Peyer's patch (tissue), 4 donors: ENCODE measurements at regions not wholly inside any gene's neighbourhood (a gene's known extent, or its start where the extent isn't known, plus 50 kb on each side); places are given as distances from the start of the nearest gene placed in this dataset.
"Not testable (repeated sequence)": the region's sequence is repeated elsewhere in the genome, so short reads cannot be mapped to it uniquely, and the experiment has no call there.

ENCODE experiments used
- DNase-seq, 3 donors: peaks; one replicate each; pipeline ENCODE4 v3.0.0-alpha.2; 2017 to 2019
- H3K27ac ChIP-seq, 4 donors: fragments of 200-600 bp; sonication (generic); one replicate each; pipeline ENCODE4 v1.5.1; 2016 to 2019
- H3K27me3 ChIP-seq, 2 donors: fragments of 200-600 bp; sonication (generic); one replicate each; pipeline ENCODE4 v1.5.1; 2019
- H3K36me3 ChIP-seq, 3 donors: fragments of 200-600 bp; sonication (generic); one replicate each; pipeline ENCODE4 v1.5.1; 2016 to 2019
- H3K4me1 ChIP-seq, 4 donors: fragments of 200-600 bp; sonication (generic); one replicate each; pipeline ENCODE4 v1.5.1; 2016 to 2019
- H3K4me3 ChIP-seq, 4 donors: fragments of 200-600 bp; sonication (generic); 1 replicate in 3 of 4; 2 replicates in 1 of 4; pipeline ENCODE4 v1.5.1; 2016 to 2019; ENCODE audit warnings: mild to moderate bottlenecking in 1 of 4
- H3K9me3 ChIP-seq, 4 donors: fragments of 200-600 bp; sonication (generic); one replicate each; pipeline ENCODE4 v1.5.1; 2016 to 2019; ENCODE audit warnings: mild to moderate bottlenecking in 1 of 4
- POLR2A ChIP-seq, 2 donors: fragments of 450-650 bp; IDR thresholded peaks; one replicate each; pipeline ENCODE4 v1.5.1; 2017; ENCODE audit warnings: antibody characterized with exemption in 2 of 2, mild to moderate bottlenecking in 2 of 2, moderate library complexity in 2 of 2
- TF ChIP-seq, protein P1 (sequence below), 6 experiments: fragments of 450-650 bp in 4 of 6; fragments of 200-600 bp in 2 of 6; sonication (generic) in 1 of 6; IDR thresholded peaks; one replicate each; pipeline ENCODE4 v1.5.1; 2017 to 2019; ENCODE audit warnings: antibody characterized with exemption in 6 of 6, mild to moderate bottlenecking in 3 of 6, moderate library complexity in 1 of 6

DNA sequence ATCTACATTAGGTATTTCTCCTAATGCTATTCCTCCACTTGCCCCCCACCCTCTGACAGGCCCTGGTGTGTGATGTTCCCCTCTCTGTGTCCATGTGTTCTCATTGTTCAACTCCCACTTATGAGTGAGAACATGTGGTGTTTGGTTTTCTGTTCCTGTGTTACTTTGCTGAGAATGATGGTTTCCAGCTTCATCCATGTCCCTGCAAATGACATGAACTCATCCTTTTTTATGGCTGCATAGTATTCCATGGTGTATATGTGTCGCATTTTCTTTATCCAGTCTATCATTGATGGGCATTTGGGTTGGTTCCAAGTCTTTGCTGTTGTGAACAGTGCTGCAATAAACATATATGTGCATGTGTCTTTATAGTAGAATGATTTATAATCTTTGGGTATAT lies 50.6 kb upstream of the GRHL3 start:
- not testable (repeated sequence) for H3K36me3 ChIP-seq, H3K9me3 ChIP-seq, H3K27ac ChIP-seq, H3K4me1 ChIP-seq, DNase-seq, H3K27me3 ChIP-seq, H3K4me3 ChIP-seq

DNA sequence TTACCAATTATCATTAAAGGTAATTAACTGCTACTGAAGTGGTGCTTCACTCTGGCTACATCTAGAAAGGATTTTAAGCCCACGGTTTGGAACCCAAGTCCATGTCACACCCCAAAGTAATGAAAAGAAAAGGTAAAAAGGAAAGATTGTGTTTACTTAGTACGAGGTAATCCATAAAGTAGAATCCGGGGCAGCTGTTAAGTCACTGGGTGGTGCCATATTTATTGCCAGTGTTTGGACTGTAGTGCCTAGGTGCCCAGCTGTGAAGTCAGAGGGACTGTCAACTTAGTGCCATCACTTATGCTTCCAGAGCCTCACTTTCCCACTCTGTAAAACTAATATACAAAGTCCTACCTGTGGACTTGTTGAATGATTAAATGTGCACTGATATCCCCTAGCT lies 52.2 kb upstream of the GRHL3 start:
- TF ChIP-seq POLR2A (IDR thresholded peaks at IDR 0.05): no peak
- TF ChIP-seq, protein P1, sequence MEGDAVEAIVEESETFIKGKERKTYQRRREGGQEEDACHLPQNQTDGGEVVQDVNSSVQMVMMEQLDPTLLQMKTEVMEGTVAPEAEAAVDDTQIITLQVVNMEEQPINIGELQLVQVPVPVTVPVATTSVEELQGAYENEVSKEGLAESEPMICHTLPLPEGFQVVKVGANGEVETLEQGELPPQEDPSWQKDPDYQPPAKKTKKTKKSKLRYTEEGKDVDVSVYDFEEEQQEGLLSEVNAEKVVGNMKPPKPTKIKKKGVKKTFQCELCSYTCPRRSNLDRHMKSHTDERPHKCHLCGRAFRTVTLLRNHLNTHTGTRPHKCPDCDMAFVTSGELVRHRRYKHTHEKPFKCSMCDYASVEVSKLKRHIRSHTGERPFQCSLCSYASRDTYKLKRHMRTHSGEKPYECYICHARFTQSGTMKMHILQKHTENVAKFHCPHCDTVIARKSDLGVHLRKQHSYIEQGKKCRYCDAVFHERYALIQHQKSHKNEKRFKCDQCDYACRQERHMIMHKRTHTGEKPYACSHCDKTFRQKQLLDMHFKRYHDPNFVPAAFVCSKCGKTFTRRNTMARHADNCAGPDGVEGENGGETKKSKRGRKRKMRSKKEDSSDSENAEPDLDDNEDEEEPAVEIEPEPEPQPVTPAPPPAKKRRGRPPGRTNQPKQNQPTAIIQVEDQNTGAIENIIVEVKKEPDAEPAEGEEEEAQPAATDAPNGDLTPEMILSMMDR (IDR thresholded peaks at IDR 0.05): no peak
- DNase-seq: no peak
- Histone ChIP-seq H3K4me1 (no peaks in the 10 kb centered on the region), H3K36me3 (no peaks in the 10 kb centered on the region), H3K9me3 (peaks cover 0 to 3% (median 0%) of the 10 kb centered on the region in 4 donors), H3K27ac (no peak overlapping the region), H3K27me3 (no peaks in the 10 kb centered on the region), H3K4me3 (no peak overlapping the region)

DNA sequence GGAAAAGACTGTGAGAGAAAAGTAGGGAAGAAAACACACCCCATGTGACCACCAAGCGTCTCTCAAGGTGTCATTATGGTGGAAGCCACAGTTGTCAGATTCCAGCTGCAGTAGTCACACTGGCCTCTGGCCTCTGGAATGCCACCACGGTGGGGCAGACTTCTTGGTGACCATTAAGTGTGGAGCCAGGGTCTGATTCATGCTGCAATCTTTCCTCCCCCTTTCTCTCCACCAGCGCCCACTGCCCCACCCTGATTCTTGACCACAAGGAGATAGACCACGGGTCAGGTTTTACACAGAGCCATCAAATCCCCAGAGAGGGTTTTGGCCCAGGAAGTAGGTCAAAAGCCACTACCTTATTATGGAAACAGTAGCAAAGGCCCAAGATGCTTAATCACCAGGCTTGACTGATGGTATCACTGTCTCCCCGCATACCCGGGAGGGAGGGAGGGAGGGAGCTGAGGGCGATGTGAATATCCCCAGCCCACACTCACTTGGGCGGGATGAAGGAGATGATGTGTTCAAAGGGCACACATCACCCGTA lies 52.7 kb upstream of the GRHL3 start:
- no peaks in the 10 kb centered on the region for H3K27me3 ChIP-seq
- peak in 1 of 3 donors; percentile 59 for DNase-seq
- no peak for TF ChIP-seq POLR2A (IDR thresholded peaks at IDR 0.05)
- TF ChIP-seq, protein P1 (IDR thresholded peaks at IDR 0.05): no peak

DNA sequence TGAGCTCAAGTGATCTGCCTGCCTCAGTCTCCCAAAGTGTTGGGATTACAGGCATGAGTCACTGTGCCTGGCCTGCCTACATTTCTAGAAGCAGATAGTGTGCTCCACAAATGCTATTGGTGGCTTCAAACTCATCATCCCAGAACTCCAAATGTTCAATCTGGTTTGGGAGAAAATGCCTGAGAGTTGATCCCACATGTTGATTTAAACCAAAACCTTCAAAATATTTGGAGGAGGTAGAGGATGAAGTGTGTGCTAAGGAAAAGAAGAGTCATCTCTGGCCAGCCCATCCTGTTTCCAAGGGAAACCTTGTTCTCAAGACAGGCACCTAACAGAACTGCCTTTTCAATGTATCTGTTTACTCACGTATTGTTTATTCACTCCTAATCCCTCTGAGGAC lies 55.4 kb upstream of the GRHL3 start:
- no peak for DNase-seq
- no peak overlapping the region for H3K4me3 ChIP-seq
- no peaks in the 10 kb centered on the region for H3K36me3 ChIP-seq
- no peaks in the 10 kb centered on the region for H3K27me3 ChIP-seq
- no peaks in the 10 kb centered on the region for H3K4me1 ChIP-seq
- H3K9me3 ChIP-seq: no peaks in the 10 kb centered on the region
- TF ChIP-seq POLR2A (IDR thresholded peaks at IDR 0.05): no peak
- TF ChIP-seq, protein P1 (IDR thresholded peaks at IDR 0.05): no peak
- no peak overlapping the region for H3K27ac ChIP-seq

More for the DNA sequence above, 52.7 kb upstream of the GRHL3 start:
- Histone ChIP-seq H3K9me3 (peaks cover 0 to 3% (median 0%) of the 10 kb centered on the region in 4 donors), H3K27ac (no peak overlapping the region), H3K4me1 (no peaks in the 10 kb centered on the region), H3K36me3 (no peaks in the 10 kb centered on the region), H3K4me3 (no peak overlapping the region)

DNA sequence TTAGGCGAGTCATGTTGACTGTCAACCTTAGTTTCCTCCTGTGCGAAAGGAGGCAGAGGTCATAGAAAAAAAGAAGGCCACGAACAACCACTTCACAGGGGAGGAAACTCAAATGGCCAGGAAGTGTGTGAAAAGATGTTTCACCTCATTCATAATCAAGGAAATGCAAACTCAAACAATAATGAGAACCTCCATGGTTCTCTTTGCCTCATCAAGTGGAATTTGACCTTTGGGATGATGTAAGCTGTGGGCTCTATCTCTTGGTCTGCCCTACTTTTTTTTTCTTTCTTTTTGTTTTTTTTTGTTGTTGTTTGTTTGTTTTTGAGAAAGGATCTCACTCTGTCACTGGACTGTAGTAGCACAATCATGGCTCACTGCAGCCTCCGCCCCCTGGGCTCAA lies 55.9 kb upstream of the GRHL3 start:
- TF ChIP-seq, protein P1 (IDR thresholded peaks at IDR 0.05): no peak
- no peak for TF ChIP-seq POLR2A (IDR thresholded peaks at IDR 0.05)

DNA sequence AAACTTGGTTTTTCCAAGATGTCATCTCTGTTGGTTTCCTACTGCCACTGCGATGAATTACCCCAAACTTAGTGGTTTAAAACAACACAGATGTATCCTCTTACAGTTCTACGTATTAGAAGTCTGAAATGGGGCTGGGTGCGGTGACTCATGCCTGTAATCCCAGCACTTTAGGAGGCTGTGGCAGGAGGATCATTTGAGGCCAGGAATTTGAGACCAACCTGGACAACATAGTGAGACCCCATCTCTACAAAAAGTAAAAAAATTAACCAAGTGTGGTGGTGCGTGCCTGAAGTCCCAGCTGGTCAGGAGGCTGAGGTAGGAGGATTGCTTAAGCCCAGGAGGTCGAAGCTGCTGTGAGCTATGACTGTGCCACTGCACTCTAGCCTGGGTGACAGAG lies 57.2 kb upstream of the GRHL3 start:
- no peak for DNase-seq
- Histone ChIP-seq H3K27ac (no peak overlapping the region), H3K4me3 (no peak overlapping the region), H3K9me3 (no peaks in the 10 kb centered on the region), H3K4me1 (no peaks in the 10 kb centered on the region), H3K27me3 (no peaks in the 10 kb centered on the region), H3K36me3 (no peaks in the 10 kb centered on the region)
- TF ChIP-seq, protein P1 (IDR thresholded peaks at IDR 0.05): no peak
- no peak for TF ChIP-seq POLR2A (IDR thresholded peaks at IDR 0.05)

More for the DNA sequence above, 55.9 kb upstream of the GRHL3 start:
- no peaks in the 10 kb centered on the region for H3K9me3 ChIP-seq
- H3K4me3 ChIP-seq: no peak overlapping the region
- no peaks in the 10 kb centered on the region for H3K27me3 ChIP-seq
- H3K36me3 ChIP-seq: no peaks in the 10 kb centered on the region
- no peaks in the 10 kb centered on the region for H3K4me1 ChIP-seq
- H3K27ac ChIP-seq: no peak overlapping the region
- DNase-seq: no peak
